Trophoblast cell (in vitro differentiated cells and primary cell): ENCODE measurements at regions not wholly inside any gene's neighbourhood (a gene's known extent, or its start where the extent isn't known, plus 50 kb on each side); places are given as distances from the start of the nearest gene placed in this dataset.
"Not testable (repeated sequence)": the region's sequence is repeated elsewhere in the genome, so short reads cannot be mapped to it uniquely, and the experiment has no call there.

Experiments
- DNase-seq, 2 donors: peaks; one replicate each; pipeline ENCODE4 v3.0.0-alpha.2; 2016
- H2AFZ ChIP-seq: 2 replicates; pipeline ENCODE4 v1.6.1; 2013; ENCODE audit warnings: low read length, moderate library complexity, mild to moderate bottlenecking; ENCODE audit not compliant: insufficient read depth, poor library complexity
- H2AK5ac ChIP-seq: 2 replicates; pipeline ENCODE4 v1.6.1; 2013; ENCODE audit warnings: mild to moderate bottlenecking, low read length
- H2BK120ac ChIP-seq: 2 replicates; pipeline ENCODE4 v1.6.1; 2013; ENCODE audit warnings: low read length, mild to moderate bottlenecking, moderate library complexity; ENCODE audit not compliant: insufficient read depth, poor library complexity
- H2BK12ac ChIP-seq: 2 replicates; pipeline ENCODE4 v1.6.1; 2013; ENCODE audit warnings: mild to moderate bottlenecking, low read length, moderate library complexity
- H2BK5ac ChIP-seq: 2 replicates; pipeline ENCODE4 v1.6.1; 2013; ENCODE audit warnings: low read length, low read depth, moderate library complexity, mild to moderate bottlenecking; ENCODE audit not compliant: poor library complexity
- H3K14ac ChIP-seq: 2 replicates; pipeline ENCODE4 v1.6.1; 2013; ENCODE audit warnings: mild to moderate bottlenecking, low read length
- H3K18ac ChIP-seq: 2 replicates; pipeline ENCODE4 v1.6.1; 2013; ENCODE audit warnings: mild to moderate bottlenecking, low read length
- H3K23ac ChIP-seq: 2 replicates; pipeline ENCODE4 v1.6.1; 2013; ENCODE audit warnings: low read length
- H3K27ac ChIP-seq: 2 replicates; pipeline ENCODE4 v1.5.1; 2013; ENCODE audit warnings: low read depth, mild to moderate bottlenecking, inconsistent platforms, low read length, moderate library complexity
- H3K27me3 ChIP-seq: 2 replicates; pipeline ENCODE4 v1.6.1; 2013; ENCODE audit warnings: inconsistent platforms, mild to moderate bottlenecking, low read length, moderate library complexity; ENCODE audit not compliant: insufficient read depth
- H3K36me3 ChIP-seq, 2 experiments: 1 replicate in 1 of 2; 2 replicates in 1 of 2; pipeline ENCODE4 v1.6.1; 2013; ENCODE audit warnings: low read length in 2 of 2, mild to moderate bottlenecking in 2 of 2, moderate library complexity in 1 of 2; ENCODE audit not compliant: insufficient read depth in 2 of 2, control insufficient read depth in 1 of 2
- H3K4ac ChIP-seq: 2 replicates; pipeline ENCODE4 v1.6.1; 2013; ENCODE audit warnings: low read depth, mild to moderate bottlenecking, low read length, moderate library complexity
- H3K4me1 ChIP-seq, 2 experiments: 1 replicate in 1 of 2; 2 replicates in 1 of 2; pipeline ENCODE4 v1.6.1; 2013; ENCODE audit warnings: low read length in 2 of 2, mild to moderate bottlenecking in 2 of 2, moderate library complexity in 1 of 2; ENCODE audit not compliant: insufficient read depth in 2 of 2, control insufficient read depth in 1 of 2
- H3K4me2 ChIP-seq: 2 replicates; pipeline ENCODE4 v1.6.1; 2013; ENCODE audit warnings: inconsistent platforms, mild to moderate bottlenecking, low read length, moderate library complexity
- H3K4me3 ChIP-seq: 2 replicates; pipeline ENCODE4 v1.5.1; 2013; ENCODE audit warnings: mild to moderate bottlenecking, low read depth, low read length, inconsistent platforms
- H3K79me1 ChIP-seq: one replicate; pipeline ENCODE4 v1.6.1; 2013; ENCODE audit warnings: low read length
- H3K79me2 ChIP-seq: 2 replicates; pipeline ENCODE4 v1.6.1; 2013; ENCODE audit warnings: low read length, mild to moderate bottlenecking; ENCODE audit not compliant: control insufficient read depth, insufficient read depth, poor library complexity
- H3K9ac ChIP-seq: 2 replicates; pipeline ENCODE4 v1.6.1; 2013; ENCODE audit warnings: mild to moderate bottlenecking, low read length
- H3K9me3 ChIP-seq: 2 replicates; pipeline ENCODE4 v1.6.1; 2013; ENCODE audit warnings: low read depth, mild to moderate bottlenecking, control low read depth, inconsistent platforms, low read length; ENCODE audit not compliant: insufficient read depth
- H4K12ac ChIP-seq: 2 replicates; pipeline ENCODE4 v1.6.1; 2013; ENCODE audit warnings: low read depth, mild to moderate bottlenecking, low read length, moderate library complexity
- H4K8ac ChIP-seq: 2 replicates; pipeline ENCODE4 v1.6.1; 2013; ENCODE audit warnings: low read depth, mild to moderate bottlenecking, low read length, moderate library complexity
- H4K91ac ChIP-seq: one replicate; pipeline ENCODE4 v1.6.1; 2013; ENCODE audit warnings: low read depth, mild to moderate bottlenecking, low read length, moderate library complexity
- WGBS: extraction: QIAGEN DNeasy Blood & Tissue Kit; methylation state at CpG from one replicate; pipeline ENCODE4 v1.1.7; 2013; ENCODE audit warnings: missing lambda C conversion rate; ENCODE audit not compliant: insufficient read length, insufficient coverage; ENCODE audit errors: extremely low coverage; 5-methylcytosine and 5-hydroxymethylcytosine counted together

- no peak overlapping the region for H3K4me3 ChIP-seq
- H2AK5ac ChIP-seq: no peak overlapping the region
- no peak overlapping the region for H2BK5ac ChIP-seq
- H3K79me1 ChIP-seq: peaks cover 3% of the 10 kb centered on the region
- H3K4me1 ChIP-seq: peaks cover 2 to 3% of the 10 kb centered on the region in 2 experiments
- no peak overlapping the region for H3K27ac ChIP-seq
- no peak overlapping the region for H3K23ac ChIP-seq
- H3K36me3 ChIP-seq: no peaks in the 10 kb centered on the region
- peaks cover 2% of the 10 kb centered on the region for H3K79me2 ChIP-seq
- no peak overlapping the region for H4K91ac ChIP-seq
- no peak for DNase-seq
- H2BK120ac ChIP-seq: no peak overlapping the region
- H3K14ac ChIP-seq: no peak overlapping the region
- no peak overlapping the region for H3K4me2 ChIP-seq
- no peaks in the 10 kb centered on the region for H3K27me3 ChIP-seq
- H3K9me3 ChIP-seq: no peaks in the 10 kb centered on the region
- no peak overlapping the region for H3K4ac ChIP-seq
- H2BK12ac ChIP-seq: no peak overlapping the region
- H3K18ac ChIP-seq: no peak overlapping the region
- no peak overlapping the region for H3K9ac ChIP-seq
- no peak overlapping the region for H4K12ac ChIP-seq
- no peak overlapping the region for H2AFZ ChIP-seq
- no peak overlapping the region for H4K8ac ChIP-seq
Measured at GRCh38 chr4:60729194-60729593, 470.9 kb upstream of the ADGRL3 start.

- H3K79me1 ChIP-seq, H2BK12ac ChIP-seq, H3K27ac ChIP-seq, H4K12ac ChIP-seq, H3K18ac ChIP-seq, H3K4ac ChIP-seq, H3K79me2 ChIP-seq, H2AFZ ChIP-seq, H3K9ac ChIP-seq, H3K4me1 ChIP-seq, H3K4me2 ChIP-seq, H4K91ac ChIP-seq, H3K9me3 ChIP-seq, H3K14ac ChIP-seq, H2AK5ac ChIP-seq, H2BK120ac ChIP-seq, H3K27me3 ChIP-seq, H3K4me3 ChIP-seq, H2BK5ac ChIP-seq, DNase-seq, H3K36me3 ChIP-seq, H3K23ac ChIP-seq, H4K8ac ChIP-seq: not testable (repeated sequence)
- no CpG with 5 or more reads among the region's 3 CpGs for WGBS
Measured at GRCh38 chr4:60729764-60730163, 470.4 kb upstream of the ADGRL3 start.

GRCh38 chr4:60737858-60738257 lies 462.3 kb upstream of the ADGRL3 start:
- no CpG with 5 or more reads among the region's 2 CpGs for WGBS
- no peak overlapping the region for H4K8ac ChIP-seq
- H3K23ac ChIP-seq: no peak overlapping the region
- H2BK12ac ChIP-seq: no peak overlapping the region
- DNase-seq: peak in 1 of 2 donors; percentile 55
- no peaks in the 10 kb centered on the region for H3K27me3 ChIP-seq
- no peak overlapping the region for H2AFZ ChIP-seq
- no peak overlapping the region for H2BK5ac ChIP-seq
- H3K27ac ChIP-seq: no peak overlapping the region
- H3K79me1 ChIP-seq: no peaks in the 10 kb centered on the region
- H3K4me1 ChIP-seq: no peaks in the 10 kb centered on the region
- H4K91ac ChIP-seq: no peak overlapping the region
- H3K36me3 ChIP-seq: no peaks in the 10 kb centered on the region
- H2BK120ac ChIP-seq: no peak overlapping the region
- no peak overlapping the region for H3K4ac ChIP-seq
- H3K79me2 ChIP-seq: no peaks in the 10 kb centered on the region
- H3K4me3 ChIP-seq: no peak overlapping the region
- H3K4me2 ChIP-seq: no peak overlapping the region
- H4K12ac ChIP-seq: no peak overlapping the region
- H3K9me3 ChIP-seq: no peaks in the 10 kb centered on the region
- H3K14ac ChIP-seq: no peak overlapping the region
- H3K9ac ChIP-seq: no peak overlapping the region
- H2AK5ac ChIP-seq: no peak overlapping the region
- no peak overlapping the region for H3K18ac ChIP-seq

- Histone ChIP-seq H3K4me2 (no peak overlapping the region), H3K9ac (no peak overlapping the region), H3K79me1 (no peaks in the 10 kb centered on the region), H3K27me3 (no peaks in the 10 kb centered on the region), H2AK5ac (no peak overlapping the region), H2AFZ (no peak overlapping the region), H3K4ac (no peak overlapping the region), H4K8ac (no peak overlapping the region), H2BK5ac (no peak overlapping the region), H4K12ac (no peak overlapping the region), H3K9me3 (no peaks in the 10 kb centered on the region), H4K91ac (no peak overlapping the region), H3K14ac (no peak overlapping the region), H3K23ac (no peak overlapping the region), H3K18ac (no peak overlapping the region), H3K4me3 (no peak overlapping the region), H3K36me3 (no peaks in the 10 kb centered on the region), H3K4me1 (no peaks in the 10 kb centered on the region), H2BK120ac (no peak overlapping the region), H3K79me2 (no peaks in the 10 kb centered on the region), H2BK12ac (no peak overlapping the region), H3K27ac (no peak overlapping the region)
- DNase-seq: peak in 1 of 2 donors; percentile 66
- WGBS: no CpG with 5 or more reads among the region's 1 CpG
Measured at GRCh38 chr4:60743654-60744053, 456.5 kb upstream of the ADGRL3 start.
